C4-2B (cell line): ENCODE measurements at regions not wholly inside any gene's neighbourhood (a gene's known extent, or its start where the extent isn't known, plus 50 kb on each side); places are given as distances from the start of the nearest gene placed in this dataset.

Experiments used
- ZFX ChIP-seq: fragments of 450-650 bp; IDR thresholded peaks from 2 replicates; pipeline ENCODE4 v1.6.1; 2017
- TF ChIP-seq, protein P1 (sequence below): fragments of 450-650 bp; conservative IDR thresholded peaks from 2 replicates; pipeline ENCODE4 v1.5.1; 2017; ENCODE audit warnings: mild to moderate bottlenecking

DNA sequence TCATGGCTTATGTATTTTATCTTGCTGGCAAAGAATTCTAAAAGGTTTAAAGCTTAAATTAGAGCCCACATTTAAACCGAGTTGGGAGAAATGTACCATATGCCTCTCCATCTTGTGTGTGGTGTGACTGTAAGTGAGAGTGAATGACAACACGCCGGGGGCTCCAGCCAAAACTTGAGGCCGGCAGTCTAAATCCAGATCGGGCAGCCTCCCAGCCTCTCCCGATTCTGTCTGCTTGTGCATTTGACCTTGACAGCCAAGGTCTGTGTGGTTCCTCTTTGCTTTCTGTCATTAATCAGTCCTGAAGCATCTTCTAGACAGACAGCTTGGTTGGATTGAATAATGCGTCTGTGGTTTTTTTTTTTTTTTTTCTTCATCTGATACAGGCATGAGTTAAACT, 1093.2 kb upstream of the EEF2KMT start:
- TF ChIP-seq, protein P1, sequence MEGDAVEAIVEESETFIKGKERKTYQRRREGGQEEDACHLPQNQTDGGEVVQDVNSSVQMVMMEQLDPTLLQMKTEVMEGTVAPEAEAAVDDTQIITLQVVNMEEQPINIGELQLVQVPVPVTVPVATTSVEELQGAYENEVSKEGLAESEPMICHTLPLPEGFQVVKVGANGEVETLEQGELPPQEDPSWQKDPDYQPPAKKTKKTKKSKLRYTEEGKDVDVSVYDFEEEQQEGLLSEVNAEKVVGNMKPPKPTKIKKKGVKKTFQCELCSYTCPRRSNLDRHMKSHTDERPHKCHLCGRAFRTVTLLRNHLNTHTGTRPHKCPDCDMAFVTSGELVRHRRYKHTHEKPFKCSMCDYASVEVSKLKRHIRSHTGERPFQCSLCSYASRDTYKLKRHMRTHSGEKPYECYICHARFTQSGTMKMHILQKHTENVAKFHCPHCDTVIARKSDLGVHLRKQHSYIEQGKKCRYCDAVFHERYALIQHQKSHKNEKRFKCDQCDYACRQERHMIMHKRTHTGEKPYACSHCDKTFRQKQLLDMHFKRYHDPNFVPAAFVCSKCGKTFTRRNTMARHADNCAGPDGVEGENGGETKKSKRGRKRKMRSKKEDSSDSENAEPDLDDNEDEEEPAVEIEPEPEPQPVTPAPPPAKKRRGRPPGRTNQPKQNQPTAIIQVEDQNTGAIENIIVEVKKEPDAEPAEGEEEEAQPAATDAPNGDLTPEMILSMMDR, result no peak
- no peak for TF ChIP-seq ZFX
